AG09309 (cell line): ENCODE measurements at regions not wholly inside any gene's neighbourhood (a gene's known extent, or its start where the extent isn't known, plus 50 kb on each side); places are given as distances from the start of the nearest gene placed in this dataset.

ENCODE experiments used
- DNase-seq: peaks from one replicate; pipeline ENCODE4 v3.0.0-alpha.2; 2010; ENCODE audit warnings: low read depth
- H3K4me3 ChIP-seq: 2 replicates; pipeline ENCODE4 v1.5.1; 2011; ENCODE audit warnings: mild to moderate bottlenecking, low read depth, low read length, moderate library complexity; ENCODE audit not compliant: control insufficient read depth
- CTCF ChIP-seq: IDR thresholded peaks from 2 replicates; pipeline ENCODE4 v1.5.1; 2011; ENCODE audit warnings: mild to moderate bottlenecking, low read depth, low read length, inconsistent platforms; ENCODE audit not compliant: insufficient read depth, control insufficient read depth; ENCODE audit errors: missing control alignments

- no peak for DNase-seq
- no peak for TF ChIP-seq CTCF
- H3K4me3 ChIP-seq = no peak overlapping the region
These were observed 71.4 kb downstream of the DIRAS3 start for GRCh38 chr1:67978890-67979516.

- no peak for TF ChIP-seq CTCF
- DNase-seq = no peak
- H3K4me3 ChIP-seq = no peak overlapping the region
These were observed 72.7 kb downstream of the DIRAS3 start for GRCh38 chr1:67977756-67978155.

GRCh38 chr1:67973051-67973450 is 77.4 kb downstream of the DIRAS3 start:
- DNase-seq = no peak
- TF ChIP-seq CTCF = no peak
- no peak overlapping the region for H3K4me3 ChIP-seq

- DNase-seq = peak; percentile 76
- no peak for TF ChIP-seq CTCF
- H3K4me3 ChIP-seq = no peak overlapping the region
These were observed 80.3 kb downstream of the DIRAS3 start for GRCh38 chr1:67970088-67970487.

- H3K4me3 ChIP-seq = no peak overlapping the region
- no peak for TF ChIP-seq CTCF
- no peak for DNase-seq
These were observed 81.0 kb downstream of the DIRAS3 start for GRCh38 chr1:67969446-67969845.

- TF ChIP-seq CTCF = no peak
- no peak for DNase-seq
These were observed 83.8 kb downstream of the DIRAS3 start for GRCh38 chr1:67966666-67967009.

More at GRCh38 chr1:67966666-67967009, 83.8 kb downstream of the DIRAS3 start:
- H3K4me3 ChIP-seq = no peak overlapping the region
